ENCODE measurements at regions not wholly inside any gene's neighbourhood (a gene's known extent, or its start where the extent isn't known, plus 50 kb on each side); places are given as distances from the start of the nearest gene placed in this dataset.

- TF ChIP-seq CTCF (IDR thresholded peaks at IDR 0.05; ENCODE audit: borderline replicate concordance, insufficient read depth, low read depth, low read length), result no peak
Observed at GRCh38 chr12:34190054-34190453, 167.8 kb downstream of the ALG10 start.

GRCh38 chr12:34198924-34199323 is 176.6 kb downstream of the ALG10 start:
- no peak for TF ChIP-seq CTCF (IDR thresholded peaks at IDR 0.05; ENCODE audit: borderline replicate concordance, insufficient read depth, low read depth, low read length)
- no peak overlapping the region for H3K4me3 ChIP-seq (ENCODE audit: low read depth, low read length)

More at GRCh38 chr12:34190054-34190453, 167.8 kb downstream of the ALG10 start:
- no peak overlapping the region for H3K4me3 ChIP-seq (ENCODE audit: low read depth, low read length)

GRCh38 chr12:34203866-34204620 is 181.7 kb downstream of the ALG10 start:
- TF ChIP-seq CTCF (IDR thresholded peaks at IDR 0.05; ENCODE audit: borderline replicate concordance, insufficient read depth, low read depth, low read length), result no peak
- no peak overlapping the region for H3K4me3 ChIP-seq (ENCODE audit: low read depth, low read length)

GRCh38 chr12:34204830-34205285 is 182.6 kb downstream of the ALG10 start:
- no peak for TF ChIP-seq CTCF (IDR thresholded peaks at IDR 0.05; ENCODE audit: borderline replicate concordance, insufficient read depth, low read depth, low read length)
- no peak overlapping the region for H3K4me3 ChIP-seq (ENCODE audit: low read depth, low read length)

GRCh38 chr12:34205401-34205800 is 183.1 kb downstream of the ALG10 start:
- H3K4me3 ChIP-seq (ENCODE audit: low read depth, low read length), result no peak overlapping the region
- no peak for TF ChIP-seq CTCF (IDR thresholded peaks at IDR 0.05; ENCODE audit: borderline replicate concordance, insufficient read depth, low read depth, low read length)

- TF ChIP-seq CTCF (IDR thresholded peaks at IDR 0.05; ENCODE audit: borderline replicate concordance, insufficient read depth, low read depth, low read length), result no peak
- H3K4me3 ChIP-seq (ENCODE audit: low read depth, low read length), result no peak overlapping the region
Observed at GRCh38 chr12:34206061-34206785, 183.9 kb downstream of the ALG10 start.
